Left lung (tissue), 4 donors: ENCODE measurements at regions not wholly inside any gene's neighbourhood (a gene's known extent, or its start where the extent isn't known, plus 50 kb on each side); places are given as distances from the start of the nearest gene placed in this dataset.

Source experiments
- ATAC-seq: fragments of 200-7000 bp; cut with Tn5 transposase; one replicate; pipeline ENCODE4 v1.9.1; 2020; ENCODE audit warnings: moderate library complexity
- DNase-seq, 4 donors: peaks; one replicate each; pipeline ENCODE4 v3.0.0-alpha.2; 2013 to 2020
- H3K27ac ChIP-seq, 2 donors: fragments of 200-600 bp; sonication (generic) in 1 of 2; one replicate each; pipeline versions ENCODE4 v1.5.0 to v1.8.0; 2020 to 2021
- H3K27me3 ChIP-seq, 2 donors: fragments of 200-600 bp; sonication (generic) in 1 of 2; one replicate each; pipeline versions ENCODE4 v1.5.0 to v1.8.0; 2020 to 2021
- H3K36me3 ChIP-seq, 2 donors: fragments of 200-600 bp; sonication (generic) in 1 of 2; one replicate each; pipeline versions ENCODE4 v1.5.0 to v1.8.0; 2020 to 2021
- H3K4me1 ChIP-seq, 2 donors: fragments of 200-600 bp; one replicate each; pipeline ENCODE4 v1.8.0; 2021
- H3K4me3 ChIP-seq, 2 donors: fragments of 200-600 bp; sonication (generic) in 1 of 2; one replicate each; pipeline versions ENCODE4 v1.5.0 to v1.8.0; 2020 to 2021; ENCODE audit warnings: mild to moderate bottlenecking in 1 of 2
- H3K9me3 ChIP-seq, 2 donors: fragments of 200-600 bp; sonication (generic) in 1 of 2; one replicate each; pipeline versions ENCODE4 v1.5.0 to v1.8.0; 2020 to 2021
- intact Hi-C, 2 donors: fragments of 100-400 bp; cut with DNase I; formaldehyde crosslinking; loops; one replicate each; pipeline versions ENCODE4 v1.11.2 to v1.14.2; 2022
- TF ChIP-seq, protein P1 (sequence below), 2 donors: fragments of 200-600 bp; sonication (generic) in 1 of 2; IDR thresholded peaks; one replicate each; pipeline versions ENCODE4 v1.5.0 to v1.8.0; 2021; ENCODE audit warnings: antibody characterized with exemption in 2 of 2
- donor health status: DM: no; HTN: yes; CAD: no.
- donor health status: DM: no; HTN: no; CAD: no.

DNA sequence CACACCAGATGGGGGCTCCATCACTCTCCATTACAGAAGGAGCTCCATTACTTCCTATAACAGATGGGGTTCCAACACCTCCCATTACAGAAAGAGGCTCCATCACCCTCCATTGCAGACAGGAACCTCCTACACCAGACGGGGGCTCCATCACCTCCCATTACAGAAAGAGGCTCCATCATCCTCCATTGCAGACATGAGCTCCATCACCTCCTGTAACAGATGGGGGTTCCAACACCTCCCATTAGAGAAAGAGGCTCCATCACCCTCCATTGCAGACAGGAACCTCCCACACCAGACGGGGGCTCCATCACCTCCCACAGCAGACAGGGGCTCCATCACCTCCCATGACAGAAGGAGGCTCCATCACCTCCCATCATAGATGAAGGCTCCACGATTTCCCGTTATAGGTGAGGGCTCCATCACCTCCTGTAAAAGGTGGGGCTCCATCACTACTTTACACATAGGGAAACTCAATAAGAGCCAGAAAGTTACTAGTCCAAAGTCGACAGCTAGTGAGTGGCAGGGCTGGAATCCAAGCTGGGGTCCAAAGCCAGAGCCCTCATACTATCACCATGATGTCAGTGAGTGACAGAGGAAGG is 224.8 kb downstream of the RBFOX3 start:
- peaks cover 16 to 71% of the 10 kb centered on the region in 2 donors for H3K27me3 ChIP-seq
- H3K9me3 ChIP-seq, result no peaks in the 10 kb centered on the region
- ATAC-seq, result no peak
- no peak overlapping the region for H3K4me3 ChIP-seq
- no peaks in the 10 kb centered on the region for H3K36me3 ChIP-seq
- DNase-seq, result no peak
- TF ChIP-seq, protein P1, sequence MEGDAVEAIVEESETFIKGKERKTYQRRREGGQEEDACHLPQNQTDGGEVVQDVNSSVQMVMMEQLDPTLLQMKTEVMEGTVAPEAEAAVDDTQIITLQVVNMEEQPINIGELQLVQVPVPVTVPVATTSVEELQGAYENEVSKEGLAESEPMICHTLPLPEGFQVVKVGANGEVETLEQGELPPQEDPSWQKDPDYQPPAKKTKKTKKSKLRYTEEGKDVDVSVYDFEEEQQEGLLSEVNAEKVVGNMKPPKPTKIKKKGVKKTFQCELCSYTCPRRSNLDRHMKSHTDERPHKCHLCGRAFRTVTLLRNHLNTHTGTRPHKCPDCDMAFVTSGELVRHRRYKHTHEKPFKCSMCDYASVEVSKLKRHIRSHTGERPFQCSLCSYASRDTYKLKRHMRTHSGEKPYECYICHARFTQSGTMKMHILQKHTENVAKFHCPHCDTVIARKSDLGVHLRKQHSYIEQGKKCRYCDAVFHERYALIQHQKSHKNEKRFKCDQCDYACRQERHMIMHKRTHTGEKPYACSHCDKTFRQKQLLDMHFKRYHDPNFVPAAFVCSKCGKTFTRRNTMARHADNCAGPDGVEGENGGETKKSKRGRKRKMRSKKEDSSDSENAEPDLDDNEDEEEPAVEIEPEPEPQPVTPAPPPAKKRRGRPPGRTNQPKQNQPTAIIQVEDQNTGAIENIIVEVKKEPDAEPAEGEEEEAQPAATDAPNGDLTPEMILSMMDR (IDR thresholded peaks at IDR 0.05), result no peak
- intact Hi-C loops, result no loop called here
- H3K4me1 ChIP-seq, result no peaks in the 10 kb centered on the region
- no peak overlapping the region for H3K27ac ChIP-seq

DNA sequence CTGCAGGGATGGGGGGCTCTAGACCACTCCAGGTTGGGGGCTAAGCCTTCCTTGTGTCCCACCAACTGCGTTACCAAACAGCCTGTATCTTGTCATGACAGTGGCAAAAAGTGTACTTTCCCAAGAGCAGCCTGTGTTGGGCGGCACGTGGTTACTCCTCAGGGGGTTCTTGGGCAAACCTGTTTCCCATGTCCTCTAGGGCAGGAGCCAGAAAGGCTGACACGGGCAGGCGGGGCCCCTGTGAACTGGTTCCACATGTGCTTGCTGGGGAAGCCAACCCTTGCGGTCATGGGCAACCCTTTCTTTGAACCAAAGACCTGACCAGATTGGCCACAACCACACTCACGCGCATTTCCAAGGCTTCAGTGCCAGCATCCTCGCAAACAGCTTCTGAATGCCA is 228.5 kb downstream of the RBFOX3 start:
- Histone ChIP-seq H3K4me3 (no peak overlapping the region), H3K27me3 (peaks cover 0 to 71% of the 10 kb centered on the region in 2 donors), H3K4me1 (no peaks in the 10 kb centered on the region), H3K36me3 (no peaks in the 10 kb centered on the region), H3K27ac (no peak overlapping the region), H3K9me3 (no peaks in the 10 kb centered on the region)
- DNase-seq, result no peak
- ATAC-seq, result no peak
- TF ChIP-seq, protein P1 (IDR thresholded peaks at IDR 0.05), result no peak
- intact Hi-C loops, result no loop called here

DNA sequence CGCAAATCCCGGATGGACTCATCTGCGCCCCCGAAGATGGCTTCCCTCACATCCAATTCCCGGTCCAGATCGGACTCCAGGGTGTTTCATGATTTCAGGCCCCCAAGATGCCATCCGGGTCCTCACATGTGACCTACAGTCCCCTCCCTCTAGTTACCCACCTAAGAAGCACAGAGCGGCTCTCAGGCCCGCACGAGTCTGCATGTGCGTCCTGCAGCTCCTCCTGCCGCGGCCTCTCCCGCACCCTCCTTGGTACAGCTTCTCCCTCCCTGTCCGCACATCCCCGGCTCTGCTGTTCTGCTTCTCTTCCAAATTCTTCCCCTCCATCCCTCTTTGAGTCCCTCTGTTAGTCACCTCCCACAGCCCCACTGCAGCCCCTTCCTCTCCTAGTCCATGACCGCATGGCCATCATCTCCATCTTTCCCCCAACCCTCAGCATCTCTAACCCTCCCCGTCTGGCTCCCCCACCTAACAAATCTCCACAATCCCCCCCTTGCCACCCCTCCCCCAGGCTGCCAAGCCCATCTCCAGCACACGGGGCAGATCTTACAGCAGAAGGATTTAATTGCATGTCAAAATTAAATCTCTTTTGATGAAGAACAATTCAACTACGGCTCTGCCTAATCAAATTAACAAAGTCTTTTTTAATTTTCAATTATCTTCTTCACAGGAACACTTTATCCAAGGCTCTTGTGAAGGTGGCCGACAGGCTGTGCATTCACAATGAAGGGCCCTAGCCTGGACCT is 231.0 kb downstream of the RBFOX3 start:
- peak in 1 of 4 donors; percentile 57 for DNase-seq
- no peak overlapping the region for H3K4me3 ChIP-seq
- H3K36me3 ChIP-seq, result no peaks in the 10 kb centered on the region
- no peak for ATAC-seq
- TF ChIP-seq, protein P1 (IDR thresholded peaks at IDR 0.05), result no peak
- peaks cover 0 to 89% of the 10 kb centered on the region in 2 donors for H3K27me3 ChIP-seq
- H3K27ac ChIP-seq, result no peak overlapping the region
- no peaks in the 10 kb centered on the region for H3K4me1 ChIP-seq
- intact Hi-C loops, result no loop called here
- H3K9me3 ChIP-seq, result no peaks in the 10 kb centered on the region

DNA sequence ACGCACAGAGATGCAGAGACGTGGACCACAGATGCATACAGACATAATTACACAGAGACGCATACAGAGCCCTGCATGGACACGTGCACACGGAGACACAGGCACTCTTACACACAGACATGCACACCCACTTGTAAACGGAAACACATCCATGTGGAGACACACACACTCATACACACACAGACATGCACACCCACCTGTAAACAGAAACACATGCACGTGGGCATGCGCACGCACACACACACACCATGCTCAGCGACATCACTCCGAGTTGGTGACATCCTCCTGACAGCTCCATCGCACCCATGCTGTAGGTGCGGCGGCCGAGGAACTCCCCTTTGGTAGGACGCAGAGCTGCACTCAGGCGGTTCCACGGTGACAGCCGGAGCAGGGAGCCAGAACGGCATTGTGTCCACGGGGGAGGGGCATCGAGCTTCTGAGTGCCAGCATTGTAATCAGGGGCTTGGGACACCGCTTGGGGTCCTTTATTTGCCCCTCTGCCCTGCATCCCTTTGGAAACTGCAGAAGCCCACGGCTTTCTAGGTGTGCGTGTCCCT is 233.5 kb downstream of the RBFOX3 start:
- no peak overlapping the region for H3K4me3 ChIP-seq
- H3K4me1 ChIP-seq, result no peaks in the 10 kb centered on the region
- ATAC-seq (no peak), DNase-seq (peak in 1 of 4 donors; percentile 65)
- no peaks in the 10 kb centered on the region for H3K36me3 ChIP-seq
- intact Hi-C loops, result no loop called here
- TF ChIP-seq, protein P1 (IDR thresholded peaks at IDR 0.05), result no peak
- peaks cover 0 to 98% of the 10 kb centered on the region in 2 donors for H3K27me3 ChIP-seq
- H3K9me3 ChIP-seq, result no peaks in the 10 kb centered on the region
- no peak overlapping the region for H3K27ac ChIP-seq

DNA sequence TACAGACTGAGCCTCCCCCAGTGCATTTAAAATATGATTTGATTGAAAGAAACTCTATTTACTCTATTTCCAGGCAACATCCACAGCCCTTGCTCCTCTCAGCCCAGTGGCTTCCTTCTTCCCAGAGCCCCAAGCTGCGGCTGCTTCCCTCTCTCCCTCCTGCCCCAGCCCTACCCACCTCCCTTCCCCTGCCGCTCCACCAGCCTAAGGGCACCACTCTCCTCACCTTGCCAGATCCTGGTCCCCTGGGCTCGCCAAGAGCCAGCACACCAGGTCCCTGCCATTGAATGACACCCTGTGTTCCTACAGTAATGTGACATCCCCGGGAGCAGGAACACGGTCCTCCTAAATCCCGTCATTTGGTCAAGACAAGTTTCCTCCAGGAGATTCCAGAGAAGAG is 236.0 kb downstream of the RBFOX3 start:
- DNase-seq (no peak), ATAC-seq (no peak)
- no peak overlapping the region for H3K27ac ChIP-seq
- H3K36me3 ChIP-seq, result no peaks in the 10 kb centered on the region
- intact Hi-C loops, result no loop called here
- peaks cover 0 to 87% of the 10 kb centered on the region in 2 donors for H3K27me3 ChIP-seq
- H3K4me1 ChIP-seq, result no peaks in the 10 kb centered on the region
- no peak overlapping the region for H3K4me3 ChIP-seq
- no peaks in the 10 kb centered on the region for H3K9me3 ChIP-seq
- TF ChIP-seq, protein P1 (IDR thresholded peaks at IDR 0.05), result no peak
